OCI-LY3 (cell line): ENCODE measurements at regions not wholly inside any gene's neighbourhood (a gene's known extent, or its start where the extent isn't known, plus 50 kb on each side); places are given as distances from the start of the nearest gene placed in this dataset.

Experiments used
- EZH2phosphoT487 ChIP-seq: fragments of 200-600 bp; shearing (Covaris generic); IDR thresholded peaks from 2 replicates; pipeline ENCODE4 v1.6.1; 2018; ENCODE audit warnings: antibody characterized with exemption, mixed run types, low read depth
- TF ChIP-seq, protein P1 (sequence below): fragments of 200-600, 300-600 bp; sonication (generic); IDR thresholded peaks from 2 replicates; pipeline ENCODE4 v1.5.1; 2014; ENCODE audit warnings: antibody characterized with exemption, low read length, low read depth

DNA sequence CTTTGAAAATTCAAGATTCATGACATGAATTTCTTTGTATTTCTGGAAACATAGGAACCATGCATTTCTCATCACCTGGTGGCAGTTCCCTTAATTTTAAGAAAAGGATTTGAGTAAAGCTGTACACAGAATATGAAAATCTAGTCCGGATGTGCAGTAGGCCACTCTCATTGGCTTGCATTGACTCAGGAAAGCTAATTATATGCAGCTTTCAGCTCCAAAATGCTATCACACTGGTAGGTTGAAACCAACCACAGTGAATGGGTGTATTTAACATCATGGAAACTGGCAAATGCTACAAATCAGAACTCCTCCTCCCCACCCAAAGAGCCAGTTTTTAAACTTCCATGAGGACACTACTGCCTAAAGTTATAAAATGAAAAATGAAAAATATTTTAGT lies 161.6 kb upstream of the FBXL17 start:
- TF ChIP-seq, protein P1, sequence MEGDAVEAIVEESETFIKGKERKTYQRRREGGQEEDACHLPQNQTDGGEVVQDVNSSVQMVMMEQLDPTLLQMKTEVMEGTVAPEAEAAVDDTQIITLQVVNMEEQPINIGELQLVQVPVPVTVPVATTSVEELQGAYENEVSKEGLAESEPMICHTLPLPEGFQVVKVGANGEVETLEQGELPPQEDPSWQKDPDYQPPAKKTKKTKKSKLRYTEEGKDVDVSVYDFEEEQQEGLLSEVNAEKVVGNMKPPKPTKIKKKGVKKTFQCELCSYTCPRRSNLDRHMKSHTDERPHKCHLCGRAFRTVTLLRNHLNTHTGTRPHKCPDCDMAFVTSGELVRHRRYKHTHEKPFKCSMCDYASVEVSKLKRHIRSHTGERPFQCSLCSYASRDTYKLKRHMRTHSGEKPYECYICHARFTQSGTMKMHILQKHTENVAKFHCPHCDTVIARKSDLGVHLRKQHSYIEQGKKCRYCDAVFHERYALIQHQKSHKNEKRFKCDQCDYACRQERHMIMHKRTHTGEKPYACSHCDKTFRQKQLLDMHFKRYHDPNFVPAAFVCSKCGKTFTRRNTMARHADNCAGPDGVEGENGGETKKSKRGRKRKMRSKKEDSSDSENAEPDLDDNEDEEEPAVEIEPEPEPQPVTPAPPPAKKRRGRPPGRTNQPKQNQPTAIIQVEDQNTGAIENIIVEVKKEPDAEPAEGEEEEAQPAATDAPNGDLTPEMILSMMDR = no peak
- no peak for TF ChIP-seq EZH2phosphoT487
